Fibroblast of villous mesenchyme (primary cell): ENCODE measurements at regions not wholly inside any gene's neighbourhood (a gene's known extent, or its start where the extent isn't known, plus 50 kb on each side); places are given as distances from the start of the nearest gene placed in this dataset.
A peak's percentile ranks its signal among the peaks of the same experiment; 100 is the strongest.

Experiments used
- DNase-seq: peaks from one replicate; pipeline ENCODE4 v3.0.0-alpha.2; 2010; ENCODE audit warnings: low read depth
- H3K4me3 ChIP-seq: 2 replicates; pipeline ENCODE4 v1.5.1; 2011; ENCODE audit warnings: low read depth, mild to moderate bottlenecking, low read length
- TF ChIP-seq, protein P1 (sequence below): IDR thresholded peaks from 2 replicates; pipeline ENCODE4 v1.5.1; 2012; ENCODE audit warnings: low read depth, mild to moderate bottlenecking, low read length; ENCODE audit not compliant: insufficient read depth

DNA sequence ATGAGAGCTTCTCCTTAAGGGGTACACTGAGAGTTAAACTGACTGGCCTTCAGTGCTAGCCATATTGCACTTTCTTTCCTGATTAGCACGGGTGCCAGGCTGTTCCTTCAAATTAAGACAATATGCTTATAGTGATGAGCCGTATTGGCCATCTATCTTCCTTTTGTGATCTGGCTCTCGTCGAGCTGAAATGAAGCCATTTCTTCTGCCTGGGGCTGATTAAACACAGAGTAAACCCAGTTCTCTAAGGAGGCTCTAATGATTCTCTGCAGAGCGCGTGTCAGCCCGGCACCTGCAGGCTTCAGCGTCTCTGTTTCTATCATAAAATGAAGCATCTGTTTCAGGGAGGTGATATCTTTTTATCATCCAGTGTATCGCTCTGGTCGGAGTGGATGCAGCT lies 107.5 kb upstream of the NR2F2 start:
- DNase-seq = no peak
- H3K4me3 ChIP-seq = no peak overlapping the region
- TF ChIP-seq, protein P1, sequence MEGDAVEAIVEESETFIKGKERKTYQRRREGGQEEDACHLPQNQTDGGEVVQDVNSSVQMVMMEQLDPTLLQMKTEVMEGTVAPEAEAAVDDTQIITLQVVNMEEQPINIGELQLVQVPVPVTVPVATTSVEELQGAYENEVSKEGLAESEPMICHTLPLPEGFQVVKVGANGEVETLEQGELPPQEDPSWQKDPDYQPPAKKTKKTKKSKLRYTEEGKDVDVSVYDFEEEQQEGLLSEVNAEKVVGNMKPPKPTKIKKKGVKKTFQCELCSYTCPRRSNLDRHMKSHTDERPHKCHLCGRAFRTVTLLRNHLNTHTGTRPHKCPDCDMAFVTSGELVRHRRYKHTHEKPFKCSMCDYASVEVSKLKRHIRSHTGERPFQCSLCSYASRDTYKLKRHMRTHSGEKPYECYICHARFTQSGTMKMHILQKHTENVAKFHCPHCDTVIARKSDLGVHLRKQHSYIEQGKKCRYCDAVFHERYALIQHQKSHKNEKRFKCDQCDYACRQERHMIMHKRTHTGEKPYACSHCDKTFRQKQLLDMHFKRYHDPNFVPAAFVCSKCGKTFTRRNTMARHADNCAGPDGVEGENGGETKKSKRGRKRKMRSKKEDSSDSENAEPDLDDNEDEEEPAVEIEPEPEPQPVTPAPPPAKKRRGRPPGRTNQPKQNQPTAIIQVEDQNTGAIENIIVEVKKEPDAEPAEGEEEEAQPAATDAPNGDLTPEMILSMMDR = no peak

DNA sequence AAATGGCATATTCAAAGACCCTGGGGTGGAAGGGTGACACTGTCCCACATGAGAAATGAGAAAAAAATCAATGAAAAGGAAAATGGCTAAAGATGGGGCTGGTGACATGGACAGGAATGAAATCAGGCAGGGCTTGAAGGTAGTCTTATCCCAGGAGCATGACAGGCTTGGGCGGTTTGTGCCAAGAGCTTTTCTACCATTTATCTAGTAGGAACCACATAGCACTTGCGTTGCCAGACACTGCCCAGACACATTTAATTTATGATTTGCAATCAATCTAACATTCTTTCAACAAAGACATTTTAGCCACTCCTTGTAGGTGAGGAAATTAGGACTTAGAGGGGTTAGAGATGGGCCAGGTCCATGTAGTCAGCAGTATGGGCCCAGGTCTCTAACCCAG lies 106.6 kb upstream of the NR2F2 start:
- TF ChIP-seq, protein P1 = no peak
- H3K4me3 ChIP-seq = no peak overlapping the region

DNA sequence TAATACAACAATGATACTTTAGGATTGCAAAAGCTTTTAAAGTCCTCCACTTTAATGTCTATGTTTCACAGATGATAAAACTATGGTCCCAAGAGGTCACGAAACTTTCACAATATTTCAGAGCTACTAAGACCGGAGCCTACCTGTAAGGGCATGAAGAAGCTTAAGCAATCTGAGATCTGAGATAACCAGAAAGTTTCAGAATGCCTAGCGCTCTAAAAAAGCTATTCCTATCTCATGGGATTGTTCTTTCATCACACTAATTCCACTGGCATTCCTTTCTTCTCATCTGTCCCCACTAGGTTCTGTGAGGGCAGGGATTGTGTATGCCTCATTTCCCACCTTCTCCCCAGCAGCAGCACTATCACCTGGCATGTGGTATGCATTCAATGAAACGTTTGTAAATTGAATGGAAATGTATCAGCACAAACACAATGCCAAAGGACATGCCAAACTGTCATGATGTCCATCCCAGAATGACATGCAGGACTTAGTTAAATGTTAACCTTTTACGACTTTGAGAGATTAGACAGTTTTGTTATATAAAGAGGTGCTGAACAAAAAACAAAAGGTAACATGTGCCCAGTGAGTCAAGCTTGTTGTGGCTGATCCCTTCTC lies 104.7 kb upstream of the NR2F2 start:
- DNase-seq = no peak
- H3K4me3 ChIP-seq = no peak overlapping the region
- TF ChIP-seq, protein P1 = no peak

More for the DNA sequence above, 106.6 kb upstream of the NR2F2 start:
- no peak for DNase-seq

DNA sequence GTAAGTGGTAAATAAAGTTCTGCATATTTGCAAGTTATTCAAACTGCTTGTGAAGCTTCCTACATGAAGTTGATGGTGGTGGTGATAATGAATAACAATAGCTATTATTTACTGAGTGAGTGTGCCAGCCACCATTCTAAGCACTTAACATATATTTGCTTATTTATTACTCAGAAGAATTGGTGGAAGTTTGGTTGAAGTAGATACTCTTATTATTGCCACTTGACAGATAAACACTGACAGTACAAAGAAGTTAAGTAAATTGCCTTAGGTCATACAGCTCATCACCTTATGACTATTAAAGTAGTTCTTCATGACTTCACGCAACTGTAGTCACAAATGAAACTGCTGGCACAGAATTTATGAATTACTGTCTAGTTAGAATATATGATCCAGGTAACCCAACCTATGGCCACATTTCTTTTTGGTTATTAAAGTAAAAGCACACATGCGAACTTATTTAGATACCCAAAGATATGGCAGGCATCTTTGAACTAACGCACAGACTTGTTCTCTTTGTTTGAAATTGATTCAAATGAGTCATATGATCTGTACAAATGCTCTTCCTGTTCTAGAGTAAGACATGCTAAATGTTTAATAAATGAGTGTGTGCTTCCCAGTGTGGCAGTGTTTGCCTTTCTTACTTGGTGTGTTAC lies 99.8 kb upstream of the NR2F2 start:
- TF ChIP-seq, protein P1 = no peak
- H3K4me3 ChIP-seq = no peak overlapping the region
- DNase-seq = peak; percentile 18

DNA sequence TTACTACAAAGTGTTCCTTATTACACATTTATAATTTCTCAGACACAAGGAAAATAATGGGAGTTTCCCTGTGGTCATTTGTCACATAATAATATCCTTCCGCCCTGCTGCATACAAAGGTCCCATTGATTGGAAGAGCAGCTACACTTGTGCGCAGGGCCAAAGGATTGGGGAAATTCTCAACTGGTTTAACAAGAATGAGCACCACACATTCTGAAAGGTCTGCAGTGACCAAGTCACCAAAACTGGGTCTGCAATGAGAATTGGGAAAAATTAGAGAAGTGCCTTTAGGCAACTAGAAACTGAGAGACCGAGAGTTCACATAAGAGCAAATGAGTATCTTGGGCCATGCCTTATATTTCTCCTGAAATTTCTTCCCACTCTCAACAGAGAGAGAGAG lies 98.2 kb upstream of the NR2F2 start:
- TF ChIP-seq, protein P1 = no peak
- DNase-seq = no peak
- no peak overlapping the region for H3K4me3 ChIP-seq

DNA sequence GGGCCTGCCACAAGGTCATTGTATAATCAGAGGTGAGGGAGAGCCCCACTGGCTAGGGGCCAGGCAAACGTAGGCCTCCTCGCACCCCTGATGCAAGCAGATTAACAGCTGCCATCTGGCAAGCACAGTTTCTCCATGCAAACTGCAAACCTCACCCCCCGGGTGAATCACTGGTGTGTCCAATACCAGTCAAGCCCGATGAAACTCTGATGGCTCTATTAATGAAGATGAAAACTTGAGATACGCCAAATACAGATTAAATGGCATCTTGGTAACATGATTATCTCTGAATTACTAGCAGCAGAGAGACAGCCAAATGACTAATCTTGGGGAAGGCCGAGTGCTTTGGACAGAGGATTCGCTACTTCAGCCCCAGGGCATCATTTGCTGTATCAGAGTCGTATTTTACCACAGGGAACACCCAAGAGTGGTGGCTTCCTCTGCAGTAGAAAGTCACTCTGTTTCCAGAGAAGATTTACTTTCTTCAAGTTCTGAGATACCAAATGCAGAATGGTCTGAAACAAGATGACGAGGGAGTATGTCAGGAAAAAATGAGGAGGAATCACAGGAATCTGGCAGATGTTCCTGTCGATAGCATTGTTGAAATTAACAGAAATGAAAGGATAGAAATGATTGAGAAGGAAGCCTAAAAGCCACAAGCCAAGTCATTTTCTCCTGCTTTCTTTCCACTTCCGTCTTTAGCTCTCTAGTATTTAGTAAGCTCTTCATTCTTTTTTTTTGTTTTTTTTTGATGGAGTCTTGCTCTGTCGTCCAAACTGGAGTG lies 96.2 kb upstream of the NR2F2 start:
- H3K4me3 ChIP-seq = no peak overlapping the region
- TF ChIP-seq, protein P1 = no peak
- DNase-seq = peak; percentile 51
